ENCODE measurements at regions not wholly inside any gene's neighbourhood (a gene's known extent, or its start where the extent isn't known, plus 50 kb on each side); places are given as distances from the start of the nearest gene placed in this dataset.

GRCh38 chr2:5548991-5549715, 143.0 kb upstream of the SOX11 start:
- no peaks in the 10 kb centered on the region for H3K4me1 Mint-ChIP-seq
- peaks cover 11% of the 10 kb centered on the region for H3K9me3 Mint-ChIP-seq (ENCODE audit: low read depth)
- H3K27ac Mint-ChIP-seq, result no peak overlapping the region
- no peak for DNase-seq
- no peaks in the 10 kb centered on the region for H3K36me3 Mint-ChIP-seq
- no peak for ATAC-seq
- CTCF ChIA-PET, result interaction anchor here (0.5 kb wide), 1 partner anchor 151 kb away, joined by 3 read pairs; no protein-coding TSS in a partner anchor
- H3K4me3 Mint-ChIP-seq, result no peak overlapping the region
- no peaks in the 10 kb centered on the region for H3K27me3 Mint-ChIP-seq

GRCh38 chr2:5549771-5550170, 142.4 kb upstream of the SOX11 start:
- CTCF ChIA-PET, result interaction anchor here (0.5 kb wide), 1 partner anchor 151 kb away, joined by 3 read pairs; no protein-coding TSS in a partner anchor
- DNase-seq, result no peak
- no peaks in the 10 kb centered on the region for H3K27me3 Mint-ChIP-seq
- no peaks in the 10 kb centered on the region for H3K4me1 Mint-ChIP-seq
- H3K4me3 Mint-ChIP-seq, result no peak overlapping the region
- H3K36me3 Mint-ChIP-seq, result no peaks in the 10 kb centered on the region
- no peak overlapping the region for H3K27ac Mint-ChIP-seq
- peaks cover 11% of the 10 kb centered on the region for H3K9me3 Mint-ChIP-seq (ENCODE audit: low read depth)
- no peak for ATAC-seq

- Mint-ChIP-seq H3K27ac (no peak overlapping the region), H3K36me3 (no peaks in the 10 kb centered on the region), H3K9me3 (ENCODE audit: low read depth) (peaks cover 9% of the 10 kb centered on the region), H3K4me3 (no peak overlapping the region), H3K4me1 (no peaks in the 10 kb centered on the region), H3K27me3 (no peaks in the 10 kb centered on the region)
- ATAC-seq, result no peak
- CTCF ChIA-PET, result no interaction called here
- no peak for DNase-seq
These were observed 136.5 kb upstream of the SOX11 start for GRCh38 chr2:5555636-5556035.

DNA sequence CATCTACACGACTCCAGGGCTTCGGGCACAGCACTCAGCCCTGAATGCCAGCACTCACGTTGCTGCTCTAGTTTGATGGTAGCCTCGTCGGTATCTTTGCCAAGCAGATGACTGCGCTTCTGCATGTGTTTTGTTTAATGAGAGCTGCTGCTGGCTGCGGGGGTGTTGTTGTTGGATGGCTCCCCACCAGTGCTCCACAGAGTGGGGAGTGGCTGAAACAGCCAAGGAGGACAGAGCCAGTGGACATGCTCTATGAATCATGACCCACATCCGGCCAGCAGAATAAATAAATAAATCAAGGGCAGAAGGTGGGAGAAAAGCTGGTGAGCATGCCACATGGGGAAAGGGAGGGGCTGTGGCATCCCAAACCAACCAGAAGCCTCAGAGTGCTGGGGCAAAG, 131.2 kb upstream of the SOX11 start:
- Mint-ChIP-seq H3K27me3 (no peaks in the 10 kb centered on the region), H3K4me3 (no peak overlapping the region), H3K9me3 (ENCODE audit: low read depth) (peaks cover 11% of the 10 kb centered on the region), H3K4me1 (no peaks in the 10 kb centered on the region), H3K36me3 (no peaks in the 10 kb centered on the region), H3K27ac (no peak overlapping the region)
- no peak for ATAC-seq
- CTCF ChIA-PET, result no interaction called here
- no peak for DNase-seq

DNA sequence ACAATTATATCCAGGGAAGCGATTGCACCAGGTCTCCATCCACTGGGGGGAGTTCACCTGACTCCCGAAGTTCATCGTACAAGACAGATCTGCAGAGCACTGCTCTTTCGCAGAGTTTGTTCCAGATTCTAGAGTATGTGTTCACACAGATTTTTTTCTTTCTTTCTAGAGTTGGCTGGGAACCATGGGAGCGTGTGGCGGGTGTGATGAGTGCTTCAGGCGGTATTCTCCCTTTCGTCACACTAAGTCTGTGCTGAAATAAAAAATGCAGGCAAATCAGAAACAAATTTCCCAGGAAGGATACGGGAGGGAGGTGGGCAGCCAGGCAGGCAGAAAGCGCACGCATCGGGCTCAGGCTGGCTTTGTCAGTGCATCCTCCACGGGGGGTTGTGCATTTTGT, 129.8 kb upstream of the SOX11 start:
- DNase-seq (no peak), ATAC-seq (no peak)
- H3K27ac Mint-ChIP-seq, result no peak overlapping the region
- CTCF ChIA-PET, result no interaction called here
- no peaks in the 10 kb centered on the region for H3K27me3 Mint-ChIP-seq
- H3K4me3 Mint-ChIP-seq, result no peak overlapping the region
- no peaks in the 10 kb centered on the region for H3K36me3 Mint-ChIP-seq
- peaks cover 11% of the 10 kb centered on the region for H3K9me3 Mint-ChIP-seq (ENCODE audit: low read depth)
- no peaks in the 10 kb centered on the region for H3K4me1 Mint-ChIP-seq

DNA sequence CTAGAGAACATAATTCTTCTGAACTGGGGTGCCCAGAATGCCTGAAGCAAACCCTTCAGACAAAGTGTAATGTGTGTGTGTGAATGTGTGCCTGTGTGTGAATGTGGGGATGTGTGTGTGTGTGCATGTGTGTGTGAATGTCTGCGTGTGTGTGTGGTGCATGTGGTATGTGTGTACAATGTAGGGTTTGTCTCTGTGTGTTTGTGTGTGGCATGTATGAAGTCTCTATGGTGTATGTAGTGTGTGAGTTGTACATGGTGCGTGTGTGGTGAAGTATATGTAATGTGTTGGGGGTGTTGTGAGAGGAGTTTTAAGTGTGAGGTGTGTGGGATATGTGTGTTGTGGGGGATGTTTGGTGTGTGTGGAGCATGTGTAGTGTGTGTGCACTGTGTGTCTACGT, 129.3 kb upstream of the SOX11 start:
- Mint-ChIP-seq H3K27ac (no peak overlapping the region), H3K9me3 (ENCODE audit: low read depth) (peaks cover 8% of the 10 kb centered on the region), H3K36me3 (no peaks in the 10 kb centered on the region), H3K4me3 (no peak overlapping the region), H3K4me1 (no peaks in the 10 kb centered on the region), H3K27me3 (no peaks in the 10 kb centered on the region)
- no peak for DNase-seq
- CTCF ChIA-PET, result no interaction called here
- ATAC-seq, result no peak

DNA sequence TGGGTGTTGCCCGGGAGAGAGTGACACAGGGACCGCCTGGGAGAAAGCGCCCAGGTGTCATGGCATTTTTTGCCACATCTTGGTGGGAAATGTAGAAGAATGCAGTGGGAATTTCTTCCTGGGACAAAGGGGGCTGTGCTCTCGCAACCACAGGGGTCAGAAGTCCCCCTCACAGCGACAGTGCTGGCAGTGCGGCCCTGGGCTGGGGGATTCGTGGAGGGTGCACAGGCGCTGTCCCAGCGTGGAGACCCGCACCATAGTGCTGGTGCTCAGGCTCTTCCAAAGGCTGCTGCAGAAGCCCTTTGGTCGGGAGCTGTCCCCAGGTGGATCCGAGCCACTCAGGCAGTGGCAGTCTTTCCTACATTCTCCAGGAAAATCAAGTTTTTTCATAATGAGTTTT, 128.8 kb upstream of the SOX11 start:
- Mint-ChIP-seq H3K4me1 (no peaks in the 10 kb centered on the region), H3K36me3 (no peaks in the 10 kb centered on the region), H3K27me3 (no peaks in the 10 kb centered on the region), H3K9me3 (ENCODE audit: low read depth) (peaks cover 8% of the 10 kb centered on the region), H3K4me3 (no peak overlapping the region), H3K27ac (no peak overlapping the region)
- CTCF ChIA-PET, result interaction anchor here (0.7 kb wide), 1 partner anchor 495 kb away, joined by 3 read pairs; no protein-coding TSS in a partner anchor
- ATAC-seq (no peak), DNase-seq (no peak)

- Mint-ChIP-seq H3K4me3 (no peak overlapping the region), H3K27ac (no peak overlapping the region), H3K27me3 (no peaks in the 10 kb centered on the region), H3K4me1 (no peaks in the 10 kb centered on the region), H3K36me3 (no peaks in the 10 kb centered on the region), H3K9me3 (ENCODE audit: low read depth) (no peaks in the 10 kb centered on the region)
- ATAC-seq (no peak), DNase-seq (no peak)
- CTCF ChIA-PET, result interaction anchor here (0.6 kb wide), 1 partner anchor 285 kb away, joined by 3 read pairs; no protein-coding TSS in a partner anchor
These were observed 122.9 kb upstream of the SOX11 start for GRCh38 chr2:5569256-5569655.

- no peaks in the 10 kb centered on the region for H3K27me3 Mint-ChIP-seq
- no peaks in the 10 kb centered on the region for H3K36me3 Mint-ChIP-seq
- H3K4me3 Mint-ChIP-seq, result no peak overlapping the region
- no peaks in the 10 kb centered on the region for H3K9me3 Mint-ChIP-seq (ENCODE audit: low read depth)
- no peak overlapping the region for H3K27ac Mint-ChIP-seq
- CTCF ChIA-PET, result no interaction called here
- no peaks in the 10 kb centered on the region for H3K4me1 Mint-ChIP-seq
- DNase-seq (no peak), ATAC-seq (no peak)
These were observed 116.2 kb upstream of the SOX11 start for GRCh38 chr2:5576015-5576414.

DNA sequence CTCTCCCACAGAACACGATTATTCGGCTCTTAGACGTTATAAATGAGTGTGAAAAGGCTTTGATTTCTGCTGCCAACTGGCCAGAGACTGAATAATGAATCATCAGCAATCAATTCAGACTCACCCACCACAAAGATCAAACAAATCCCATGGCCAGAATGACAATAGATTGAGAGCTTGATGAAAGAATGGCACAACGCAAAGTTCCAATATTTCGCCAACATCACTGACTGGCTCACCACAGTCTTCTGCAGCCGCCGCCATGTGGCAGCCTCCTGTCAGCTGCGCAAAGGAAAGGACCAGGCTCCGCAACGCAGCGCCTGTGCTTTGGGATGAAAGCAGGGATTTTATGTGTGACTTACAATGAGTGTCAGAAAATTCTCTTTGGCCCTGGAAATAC, 104.4 kb upstream of the SOX11 start:
- no peaks in the 10 kb centered on the region for H3K4me1 Mint-ChIP-seq
- H3K9me3 Mint-ChIP-seq (ENCODE audit: low read depth), result peaks cover 6% of the 10 kb centered on the region
- no peak overlapping the region for H3K4me3 Mint-ChIP-seq
- H3K27ac Mint-ChIP-seq, result no peak overlapping the region
- no peaks in the 10 kb centered on the region for H3K27me3 Mint-ChIP-seq
- ATAC-seq (no peak), DNase-seq (no peak)
- CTCF ChIA-PET, result no interaction called here
- no peaks in the 10 kb centered on the region for H3K36me3 Mint-ChIP-seq

GRCh38 chr2:5588601-5589000, 103.6 kb upstream of the SOX11 start:
- no peak for DNase-seq
- CTCF ChIA-PET, result no interaction called here
- Mint-ChIP-seq H3K4me3 (no peak overlapping the region), H3K27ac (no peak overlapping the region), H3K9me3 (ENCODE audit: low read depth) (peaks cover 6% of the 10 kb centered on the region), H3K36me3 (no peaks in the 10 kb centered on the region), H3K27me3 (no peaks in the 10 kb centered on the region), H3K4me1 (no peaks in the 10 kb centered on the region)
- ATAC-seq, result no peak

DNA sequence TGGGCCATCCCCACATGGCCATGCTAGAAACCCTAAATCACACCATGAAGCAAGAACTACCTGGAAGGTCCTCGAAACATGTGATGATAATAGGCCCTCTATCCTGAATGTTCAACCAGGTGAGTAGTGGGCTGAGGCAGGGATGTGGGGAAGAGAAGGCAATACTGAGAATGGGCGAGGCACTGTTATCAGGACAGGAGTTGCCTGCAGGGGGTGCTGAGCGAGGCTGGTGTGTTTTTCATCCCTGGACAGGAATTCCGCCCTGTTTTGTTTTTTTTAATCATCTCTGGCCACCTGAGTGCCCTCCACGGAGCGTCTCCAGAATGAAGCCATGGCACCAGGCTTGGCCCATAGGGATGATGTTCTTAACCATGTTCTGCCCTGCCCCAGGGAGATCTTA, 103.0 kb upstream of the SOX11 start:
- H3K36me3 Mint-ChIP-seq, result no peaks in the 10 kb centered on the region
- CTCF ChIA-PET, result no interaction called here
- no peaks in the 10 kb centered on the region for H3K27me3 Mint-ChIP-seq
- ATAC-seq (no peak), DNase-seq (no peak)
- no peaks in the 10 kb centered on the region for H3K4me1 Mint-ChIP-seq
- H3K9me3 Mint-ChIP-seq (ENCODE audit: low read depth), result peaks cover 5% of the 10 kb centered on the region
- H3K27ac Mint-ChIP-seq, result no peak overlapping the region
- H3K4me3 Mint-ChIP-seq, result no peak overlapping the region

DNA sequence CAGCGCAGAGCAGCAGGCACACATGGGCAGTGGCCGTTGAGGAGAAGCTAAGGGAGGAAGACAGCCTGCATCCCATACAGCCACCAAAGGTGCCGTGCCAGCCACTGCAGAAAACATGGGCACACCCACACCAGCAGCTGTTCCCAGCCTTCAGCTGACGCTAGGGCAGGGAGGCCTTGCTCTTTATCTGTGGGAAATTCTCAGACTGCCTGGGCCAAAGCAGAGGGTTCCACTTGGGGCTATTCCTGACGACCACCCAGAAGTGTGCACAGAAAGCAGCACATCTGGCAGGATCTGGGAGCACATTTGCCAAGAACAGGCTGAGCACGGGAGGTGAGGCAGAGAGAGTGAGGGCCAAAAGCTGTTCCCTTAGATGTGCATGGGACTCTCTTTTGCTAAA, 101.3 kb upstream of the SOX11 start:
- no peak for DNase-seq
- CTCF ChIA-PET, result no interaction called here
- Mint-ChIP-seq H3K27ac (no peak overlapping the region), H3K27me3 (no peaks in the 10 kb centered on the region), H3K4me1 (no peaks in the 10 kb centered on the region), H3K9me3 (ENCODE audit: low read depth) (peaks cover 3% of the 10 kb centered on the region), H3K4me3 (no peak overlapping the region), H3K36me3 (no peaks in the 10 kb centered on the region)
- ATAC-seq, result no peak

GRCh38 chr2:5592916-5593315, 99.3 kb upstream of the SOX11 start:
- no peaks in the 10 kb centered on the region for H3K27me3 Mint-ChIP-seq
- no peak overlapping the region for H3K4me3 Mint-ChIP-seq
- H3K27ac Mint-ChIP-seq, result no peak overlapping the region
- no peaks in the 10 kb centered on the region for H3K36me3 Mint-ChIP-seq
- CTCF ChIA-PET, result no interaction called here
- peaks cover 3% of the 10 kb centered on the region for H3K9me3 Mint-ChIP-seq (ENCODE audit: low read depth)
- DNase-seq, result no peak
- H3K4me1 Mint-ChIP-seq, result no peaks in the 10 kb centered on the region
- no peak for ATAC-seq

DNA sequence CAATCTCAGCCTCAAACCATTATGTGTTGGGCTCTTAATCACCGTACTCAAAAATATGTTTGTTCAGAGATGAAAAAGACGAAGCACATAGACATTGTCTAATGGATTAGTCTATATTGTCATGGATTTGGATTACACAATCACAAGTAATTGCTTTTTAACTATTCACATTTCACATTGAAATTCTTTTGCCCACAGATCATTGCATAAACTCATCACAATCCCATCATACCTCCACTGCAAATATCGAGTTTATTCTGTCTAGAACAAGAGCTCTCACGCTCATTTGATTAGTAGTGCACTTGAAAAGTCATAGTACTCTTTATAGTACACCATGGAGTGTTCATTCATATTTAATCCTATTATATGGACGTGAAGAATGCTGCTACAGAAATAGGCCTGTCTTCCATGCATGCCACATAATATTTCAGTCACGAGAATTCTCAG, 97.9 kb upstream of the SOX11 start:
- CTCF ChIA-PET, result no interaction called here
- H3K27me3 Mint-ChIP-seq, result no peaks in the 10 kb centered on the region
- ATAC-seq (no peak), DNase-seq (no peak)
- no peaks in the 10 kb centered on the region for H3K4me1 Mint-ChIP-seq
- no peak overlapping the region for H3K4me3 Mint-ChIP-seq
- no peak overlapping the region for H3K27ac Mint-ChIP-seq
- no peaks in the 10 kb centered on the region for H3K36me3 Mint-ChIP-seq
- peaks cover 3% of the 10 kb centered on the region for H3K9me3 Mint-ChIP-seq (ENCODE audit: low read depth)
